ENCODE measurements at regions not wholly inside any gene's neighbourhood (a gene's known extent, or its start where the extent isn't known, plus 50 kb on each side); places are given as distances from the start of the nearest gene placed in this dataset.

DNA sequence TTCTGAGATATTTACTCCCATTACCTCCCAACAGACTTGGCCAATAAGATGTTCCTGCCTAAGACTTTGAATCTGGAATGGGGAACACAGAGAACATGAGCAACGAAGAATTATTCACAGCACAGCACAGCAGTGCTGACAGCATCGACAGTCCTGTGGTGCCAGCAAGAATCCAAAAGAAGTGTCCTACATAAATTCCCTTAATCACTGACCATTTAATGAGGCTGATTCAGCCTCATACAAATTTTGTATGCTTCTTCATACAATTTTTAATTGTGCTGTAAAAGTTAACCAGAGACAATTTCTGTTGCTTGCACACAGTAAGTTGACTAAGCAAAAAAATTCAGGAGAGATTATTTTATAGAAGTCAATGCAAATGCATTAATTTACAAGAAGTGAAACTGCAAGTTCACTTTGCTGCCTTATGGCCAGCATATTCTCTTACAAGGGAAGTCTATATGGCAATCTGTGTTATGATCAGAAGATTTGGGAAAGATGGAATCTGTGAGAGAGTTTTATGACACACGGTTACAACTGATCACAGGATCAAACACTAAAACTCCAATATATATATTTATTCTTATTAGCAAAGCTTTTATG lies 855.9 kb downstream of the LTN1 start:
- Histone ChIP-seq H3K9me1 (ENCODE audit: control insufficient read depth, insufficient read depth, low read length) (no peaks in the 10 kb centered on the region), H2AFZ (ENCODE audit: low read depth, low read length) (no peak overlapping the region), H3K79me2 (ENCODE audit: control insufficient read depth, insufficient read depth, low read length) (no peaks in the 10 kb centered on the region), H3K36me3 (ENCODE audit: control insufficient read depth, insufficient read depth, low read length) (no peaks in the 10 kb centered on the region), H3K4me1 (replicated peaks in 1 of 2; ENCODE audit: control insufficient read depth in 2 of 2, insufficient read depth in 2 of 2, low read length in 2 of 2) (no peaks in the 10 kb centered on the region), H4K20me1 (replicated peaks; ENCODE audit: control insufficient read depth, insufficient read depth, low read length) (no peaks in the 10 kb centered on the region), H3K4me3 (no peak overlapping the region), H3K9me3 (replicated peaks; ENCODE audit: control insufficient read depth, insufficient read depth, low read depth, low read length) (0 out of 2 replicates have a peak, but pooled peaks cover 2% of the 10 kb centered on the region), H3K9ac (ENCODE audit: insufficient read depth in 1 of 2, low read depth in 2 of 2, low read length in 2 of 2) (no peak overlapping the region), H3K27me3 (ENCODE audit: control insufficient read depth in 2 of 2, insufficient read depth in 2 of 2, low read length in 2 of 2) (no peaks in the 10 kb centered on the region), H3K4me2 (ENCODE audit: insufficient read depth, low read length) (no peak overlapping the region), H3K27ac (ENCODE audit: extremely low read depth, low read depth, low read length) (no peak overlapping the region)
- intact Hi-C loops (cut with micrococcal nuclease), result no loop called here
- in situ Hi-C loops (cut with MboI), result no loop called here
- TF ChIP-seq, protein P1, sequence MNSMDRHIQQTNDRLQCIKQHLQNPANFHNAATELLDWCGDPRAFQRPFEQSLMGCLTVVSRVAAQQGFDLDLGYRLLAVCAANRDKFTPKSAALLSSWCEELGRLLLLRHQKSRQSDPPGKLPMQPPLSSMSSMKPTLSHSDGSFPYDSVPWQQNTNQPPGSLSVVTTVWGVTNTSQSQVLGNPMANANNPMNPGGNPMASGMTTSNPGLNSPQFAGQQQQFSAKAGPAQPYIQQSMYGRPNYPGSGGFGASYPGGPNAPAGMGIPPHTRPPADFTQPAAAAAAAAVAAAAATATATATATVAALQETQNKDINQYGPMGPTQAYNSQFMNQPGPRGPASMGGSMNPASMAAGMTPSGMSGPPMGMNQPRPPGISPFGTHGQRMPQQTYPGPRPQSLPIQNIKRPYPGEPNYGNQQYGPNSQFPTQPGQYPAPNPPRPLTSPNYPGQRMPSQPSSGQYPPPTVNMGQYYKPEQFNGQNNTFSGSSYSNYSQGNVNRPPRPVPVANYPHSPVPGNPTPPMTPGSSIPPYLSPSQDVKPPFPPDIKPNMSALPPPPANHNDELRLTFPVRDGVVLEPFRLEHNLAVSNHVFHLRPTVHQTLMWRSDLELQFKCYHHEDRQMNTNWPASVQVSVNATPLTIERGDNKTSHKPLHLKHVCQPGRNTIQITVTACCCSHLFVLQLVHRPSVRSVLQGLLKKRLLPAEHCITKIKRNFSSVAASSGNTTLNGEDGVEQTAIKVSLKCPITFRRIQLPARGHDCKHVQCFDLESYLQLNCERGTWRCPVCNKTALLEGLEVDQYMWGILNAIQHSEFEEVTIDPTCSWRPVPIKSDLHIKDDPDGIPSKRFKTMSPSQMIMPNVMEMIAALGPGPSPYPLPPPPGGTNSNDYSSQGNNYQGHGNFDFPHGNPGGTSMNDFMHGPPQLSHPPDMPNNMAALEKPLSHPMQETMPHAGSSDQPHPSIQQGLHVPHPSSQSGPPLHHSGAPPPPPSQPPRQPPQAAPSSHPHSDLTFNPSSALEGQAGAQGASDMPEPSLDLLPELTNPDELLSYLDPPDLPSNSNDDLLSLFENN (IDR thresholded peaks at IDR 0.05; ENCODE audit: low read depth in 2 of 2, low read length in 2 of 2), result no peak
- TF ChIP-seq PHF20 (IDR thresholded peaks at IDR 0.05; ENCODE audit: partially characterized antibody), result no peak
- ATAC-seq (no peak), FAIRE-seq (no peak), DNase-seq (ENCODE audit: extremely low read depth in 1 of 4, low spot score in 3 of 4) (no peak)
- CTCF ChIA-PET (ENCODE audit: low intra/inter-chr PET ratio), result no interaction called here
- POLR2A ChIA-PET, result no interaction called here
- 0% methylated on average over 3 of the region's 3 CpGs for WGBS (ENCODE audit: insufficient coverage, low coverage, missing lambda C conversion rate)
- BruUV-seq (replicated peaks), result no TSS peak
